Hepatocyte (in vitro differentiated cells): ENCODE measurements at regions not wholly inside any gene's neighbourhood (a gene's known extent, or its start where the extent isn't known, plus 50 kb on each side); places are given as distances from the start of the nearest gene placed in this dataset.

Experiments used
- DNase-seq: peaks from one replicate; pipeline ENCODE4 v3.0.0-alpha.2; 2016; ENCODE audit warnings: low spot score
- H2AFZ ChIP-seq: fragments of 200-600 bp; sonication (generic); 2 replicates; pipeline ENCODE4 v1.6.0; 2016; ENCODE audit warnings: antibody characterized with exemption, mild to moderate bottlenecking
- H3K27ac ChIP-seq: fragments of 200-600 bp; sonication (generic); 2 replicates; pipeline ENCODE4 v1.5.1; 2016; ENCODE audit warnings: mild to moderate bottlenecking
- H3K27me3 ChIP-seq: fragments of 200-600 bp; sonication (generic); 2 replicates; pipeline ENCODE4 v1.6.1; 2016
- H3K36me3 ChIP-seq: fragments of 200-600 bp; sonication (generic); replicated peaks from 2 replicates; pipeline ENCODE4 v1.5.1; 2016; ENCODE audit warnings: low read depth; ENCODE audit not compliant: insufficient read depth
- H3K4me1 ChIP-seq: fragments of 200-600 bp; sonication (generic); 2 replicates; pipeline ENCODE4 v1.5.1; 2016; ENCODE audit warnings: mild to moderate bottlenecking, moderate library complexity; ENCODE audit not compliant: insufficient read depth
- H3K4me2 ChIP-seq: fragments of 200-600 bp; sonication (generic); 2 replicates; pipeline ENCODE4 v1.6.0; 2016
- H3K4me3 ChIP-seq: fragments of 200-600 bp; sonication (generic); 2 replicates; pipeline ENCODE4 v1.5.1; 2016; ENCODE audit warnings: mild to moderate bottlenecking
- H3K79me2 ChIP-seq: fragments of 200-600 bp; sonication (generic); 2 replicates; pipeline ENCODE4 v1.6.0; 2017; ENCODE audit warnings: mild to moderate bottlenecking
- H3K9me2 ChIP-seq: fragments of 200-600 bp; sonication (generic); replicated peaks from 2 replicates; pipeline ENCODE4 v1.6.0; 2017; ENCODE audit warnings: mild to moderate bottlenecking; ENCODE audit not compliant: insufficient read depth
- H3K9me3 ChIP-seq: fragments of 200-600 bp; sonication (generic); 2 replicates; pipeline ENCODE4 v1.5.1; 2016; ENCODE audit warnings: low read depth, mild to moderate bottlenecking
- H4K20me1 ChIP-seq: fragments of 200-600 bp; sonication (generic); 2 replicates; pipeline ENCODE4 v1.6.0; 2016; ENCODE audit warnings: mild to moderate bottlenecking; ENCODE audit not compliant: insufficient read depth, poor library complexity, severe bottlenecking
- CTCF ChIP-seq: fragments of 200-600 bp; sonication (generic); IDR thresholded peaks from 2 replicates; pipeline ENCODE4 v1.5.1; 2016; ENCODE audit warnings: antibody characterized with exemption, mild to moderate bottlenecking; ENCODE audit not compliant: poor library complexity
- EZH2 ChIP-seq: fragments of 200-600 bp; sonication (generic); IDR thresholded peaks from 2 replicates; pipeline ENCODE4 v1.6.1; 2016; ENCODE audit warnings: antibody characterized with exemption, mild to moderate bottlenecking, borderline replicate concordance
- EZH2phosphoT487 ChIP-seq: fragments of 200-600 bp; sonication (generic); IDR thresholded peaks from one replicate; pipeline ENCODE4 v1.6.1; 2018; ENCODE audit warnings: antibody characterized with exemption, mild to moderate bottlenecking, low read depth, moderate library complexity; ENCODE audit not compliant: unreplicated experiment, severe bottlenecking
- WGBS: methylation state at CpG from one replicate; pipeline ENCODE4 v1.1.6; 2016; ENCODE audit warnings: low lambda C conversion rate; ENCODE audit errors: missing lambda C conversion rate; 5-methylcytosine and 5-hydroxymethylcytosine counted together

- Histone ChIP-seq H4K20me1 (no peaks in the 10 kb centered on the region), H3K36me3 (no peaks in the 10 kb centered on the region), H2AFZ (no peak overlapping the region), H3K4me2 (no peak overlapping the region), H3K27ac (no peak overlapping the region), H3K4me1 (peaks cover 4% of the 10 kb centered on the region), H3K27me3 (no peaks in the 10 kb centered on the region), H3K9me2 (no peaks in the 10 kb centered on the region), H3K79me2 (no peaks in the 10 kb centered on the region), H3K9me3 (no peaks in the 10 kb centered on the region), H3K4me3 (no peak overlapping the region)
- TF ChIP-seq EZH2 = no peak
- TF ChIP-seq EZH2phosphoT487 = no peak
- no peak for TF ChIP-seq CTCF
- DNase-seq = no peak
- 63% methylated on average over 3 of the region's 3 CpGs for whole genome bisulfite sequencing
Observed at GRCh38 chr2:147482916-147483669, 361.7 kb upstream of the ACVR2A start.

GRCh38 chr2:147482111-147482895 is 362.5 kb upstream of the ACVR2A start:
- no peak overlapping the region for H3K27ac ChIP-seq
- no peaks in the 10 kb centered on the region for H3K9me3 ChIP-seq
- H3K4me1 ChIP-seq = no peaks in the 10 kb centered on the region
- 55% methylated on average over 6 of the region's 6 CpGs for WGBS
- no peak overlapping the region for H3K4me3 ChIP-seq
- H3K36me3 ChIP-seq = no peaks in the 10 kb centered on the region
- H3K27me3 ChIP-seq = no peaks in the 10 kb centered on the region
- H3K9me2 ChIP-seq = no peaks in the 10 kb centered on the region
- H3K79me2 ChIP-seq = no peaks in the 10 kb centered on the region
- no peak for DNase-seq
- TF ChIP-seq CTCF = no peak
- H4K20me1 ChIP-seq = no peaks in the 10 kb centered on the region
- H3K4me2 ChIP-seq = no peak overlapping the region
- no peak overlapping the region for H2AFZ ChIP-seq

GRCh38 chr2:147479358-147479757 is 365.5 kb upstream of the ACVR2A start:
- no peaks in the 10 kb centered on the region for H3K4me1 ChIP-seq
- no peaks in the 10 kb centered on the region for H3K9me3 ChIP-seq
- H3K36me3 ChIP-seq = no peaks in the 10 kb centered on the region
- 94% methylated on average over 4 of the region's 4 CpGs for WGBS
- H3K27me3 ChIP-seq = no peaks in the 10 kb centered on the region
- H3K9me2 ChIP-seq = no peaks in the 10 kb centered on the region
- H3K79me2 ChIP-seq = no peaks in the 10 kb centered on the region
- no peak for DNase-seq
- H3K4me3 ChIP-seq = no peak overlapping the region
- H2AFZ ChIP-seq = no peak overlapping the region
- TF ChIP-seq CTCF (no peak), EZH2phosphoT487 (no peak), EZH2 (no peak)
- no peak overlapping the region for H3K27ac ChIP-seq
- no peak overlapping the region for H3K4me2 ChIP-seq
- H4K20me1 ChIP-seq = no peaks in the 10 kb centered on the region
